ENCODE measurements at regions not wholly inside any gene's neighbourhood (a gene's known extent, or its start where the extent isn't known, plus 50 kb on each side); places are given as distances from the start of the nearest gene placed in this dataset.

- ATAC-seq (ENCODE audit: low read depth) (no peak), DNase-seq (no peak)
- no CpG with 5 or more reads among the region's 3 CpGs for WGBS (ENCODE audit: insufficient coverage)
- peaks cover 2% of the 10 kb centered on the region for H3K9me3 Mint-ChIP-seq (ENCODE audit: insufficient read depth)
- POLR2A ChIA-PET: no interaction called here
- H3K36me3 ChIP-seq (replicated peaks in 1 of 2; ENCODE audit: control extremely low read depth in 1 of 2, control insufficient read depth in 1 of 2, extremely low read depth in 1 of 2, insufficient read depth in 2 of 2, low read length in 1 of 2): no peaks in the 10 kb centered on the region
- H3K27me3 Mint-ChIP-seq: no peaks in the 10 kb centered on the region
- no peaks in the 10 kb centered on the region for H3K4me1 Mint-ChIP-seq
- no peak overlapping the region for H3K4me2 ChIP-seq (replicated peaks; ENCODE audit: low read depth, low read length, poor library complexity, severe bottlenecking)
- H3K9me3 ChIP-seq (ENCODE audit: control extremely low read depth in 1 of 3, control insufficient read depth in 2 of 3, insufficient read depth in 1 of 3, low read length in 2 of 3): peaks cover 0 to 2% (median 0%) of the 10 kb centered on the region in 3 donors
- no peaks in the 10 kb centered on the region for H3K27me3 ChIP-seq (replicated peaks in 1 of 4; ENCODE audit: control extremely low read depth in 1 of 4, control insufficient read depth in 3 of 4, insufficient read depth in 4 of 4, low read length in 3 of 4)
- H3K27ac ChIP-seq (ENCODE audit: low read length in 2 of 2): no peak overlapping the region
- H2AFZ ChIP-seq (ENCODE audit: insufficient read depth, low read depth, low read length, poor library complexity, severe bottlenecking): no peak overlapping the region
- H4K20me1 ChIP-seq (ENCODE audit: control insufficient read depth, insufficient read depth, low read length, poor library complexity, severe bottlenecking): no peaks in the 10 kb centered on the region
- TF ChIP-seq, protein P1, sequence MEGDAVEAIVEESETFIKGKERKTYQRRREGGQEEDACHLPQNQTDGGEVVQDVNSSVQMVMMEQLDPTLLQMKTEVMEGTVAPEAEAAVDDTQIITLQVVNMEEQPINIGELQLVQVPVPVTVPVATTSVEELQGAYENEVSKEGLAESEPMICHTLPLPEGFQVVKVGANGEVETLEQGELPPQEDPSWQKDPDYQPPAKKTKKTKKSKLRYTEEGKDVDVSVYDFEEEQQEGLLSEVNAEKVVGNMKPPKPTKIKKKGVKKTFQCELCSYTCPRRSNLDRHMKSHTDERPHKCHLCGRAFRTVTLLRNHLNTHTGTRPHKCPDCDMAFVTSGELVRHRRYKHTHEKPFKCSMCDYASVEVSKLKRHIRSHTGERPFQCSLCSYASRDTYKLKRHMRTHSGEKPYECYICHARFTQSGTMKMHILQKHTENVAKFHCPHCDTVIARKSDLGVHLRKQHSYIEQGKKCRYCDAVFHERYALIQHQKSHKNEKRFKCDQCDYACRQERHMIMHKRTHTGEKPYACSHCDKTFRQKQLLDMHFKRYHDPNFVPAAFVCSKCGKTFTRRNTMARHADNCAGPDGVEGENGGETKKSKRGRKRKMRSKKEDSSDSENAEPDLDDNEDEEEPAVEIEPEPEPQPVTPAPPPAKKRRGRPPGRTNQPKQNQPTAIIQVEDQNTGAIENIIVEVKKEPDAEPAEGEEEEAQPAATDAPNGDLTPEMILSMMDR (IDR thresholded peaks at IDR 0.05): no peak
- TF ChIP-seq EZH2 (IDR thresholded peaks at IDR 0.05; ENCODE audit: borderline replicate concordance, insufficient read depth, low read depth, low read length, poor library complexity, severe bottlenecking): no peak
- no peak overlapping the region for H3K4me3 Mint-ChIP-seq
- H3K9ac ChIP-seq (ENCODE audit: low read length): no peak overlapping the region
- no peak overlapping the region for H3K27ac Mint-ChIP-seq
- intact Hi-C loops (cut with micrococcal nuclease): no loop called here
- CTCF ChIA-PET: no interaction called here
- H3K79me2 ChIP-seq (ENCODE audit: control insufficient read depth, insufficient read depth, low read length): no peaks in the 10 kb centered on the region
- H3K4me3 ChIP-seq (ENCODE audit: control extremely low read depth in 1 of 5, extremely low read depth in 1 of 5, insufficient read depth in 1 of 5, low read depth in 2 of 5, low read length in 4 of 5): no peak overlapping the region
- H3K4me1 ChIP-seq (ENCODE audit: control insufficient read depth in 2 of 2, insufficient read depth in 2 of 2, low read length in 2 of 2): no peaks in the 10 kb centered on the region
Observed at GRCh38 chr4:111404673-111405072, 740.6 kb upstream of the FAM241A start.

- no peaks in the 10 kb centered on the region for H3K36me3 ChIP-seq (replicated peaks in 1 of 2; ENCODE audit: control extremely low read depth in 1 of 2, control insufficient read depth in 1 of 2, extremely low read depth in 1 of 2, insufficient read depth in 2 of 2, low read length in 1 of 2)
- H3K9me3 Mint-ChIP-seq (ENCODE audit: insufficient read depth): peaks cover 3% of the 10 kb centered on the region
- ATAC-seq (ENCODE audit: low read depth) (no peak), DNase-seq (no peak)
- no peaks in the 10 kb centered on the region for H3K4me1 ChIP-seq (ENCODE audit: control insufficient read depth in 2 of 2, insufficient read depth in 2 of 2, low read length in 2 of 2)
- H3K27ac Mint-ChIP-seq: no peak overlapping the region
- no peak overlapping the region for H3K4me3 ChIP-seq (ENCODE audit: control extremely low read depth in 1 of 5, extremely low read depth in 1 of 5, insufficient read depth in 1 of 5, low read depth in 2 of 5, low read length in 4 of 5)
- TF ChIP-seq, protein P1 (IDR thresholded peaks at IDR 0.05): no peak
- no peak for TF ChIP-seq EZH2 (IDR thresholded peaks at IDR 0.05; ENCODE audit: borderline replicate concordance, insufficient read depth, low read depth, low read length, poor library complexity, severe bottlenecking)
- H3K4me2 ChIP-seq (replicated peaks; ENCODE audit: low read depth, low read length, poor library complexity, severe bottlenecking): no peak overlapping the region
- 86% methylated on average over 1 of the region's 5 CpGs for WGBS (ENCODE audit: insufficient coverage)
- no peak overlapping the region for H3K27ac ChIP-seq (ENCODE audit: low read length in 2 of 2)
- H3K79me2 ChIP-seq (ENCODE audit: control insufficient read depth, insufficient read depth, low read length): no peaks in the 10 kb centered on the region
- POLR2A ChIA-PET: no interaction called here
- peaks cover 0 to 2% (median 0%) of the 10 kb centered on the region in 3 donors for H3K9me3 ChIP-seq (ENCODE audit: control extremely low read depth in 1 of 3, control insufficient read depth in 2 of 3, insufficient read depth in 1 of 3, low read length in 2 of 3)
- H3K4me1 Mint-ChIP-seq: no peaks in the 10 kb centered on the region
- H4K20me1 ChIP-seq (ENCODE audit: control insufficient read depth, insufficient read depth, low read length, poor library complexity, severe bottlenecking): no peaks in the 10 kb centered on the region
- H3K27me3 Mint-ChIP-seq: no peaks in the 10 kb centered on the region
- H3K27me3 ChIP-seq (replicated peaks in 1 of 4; ENCODE audit: control extremely low read depth in 1 of 4, control insufficient read depth in 3 of 4, insufficient read depth in 4 of 4, low read length in 3 of 4): no peaks in the 10 kb centered on the region
- intact Hi-C loops (cut with micrococcal nuclease): no loop called here
- H2AFZ ChIP-seq (ENCODE audit: insufficient read depth, low read depth, low read length, poor library complexity, severe bottlenecking): no peak overlapping the region
- no peak overlapping the region for H3K4me3 Mint-ChIP-seq
- CTCF ChIA-PET: no interaction called here
- no peak overlapping the region for H3K9ac ChIP-seq (ENCODE audit: low read length)
Observed at GRCh38 chr4:111405989-111406388, 739.3 kb upstream of the FAM241A start.

All from B cell (primary cell).